Left cardiac atrium (tissue), 4 donors: ENCODE measurements at regions not wholly inside any gene's neighbourhood (a gene's known extent, or its start where the extent isn't known, plus 50 kb on each side); places are given as distances from the start of the nearest gene placed in this dataset.
"Not testable (repeated sequence)": the region's sequence is repeated elsewhere in the genome, so short reads cannot be mapped to it uniquely, and the experiment has no call there.

Source experiments
- ATAC-seq, 2 donors: fragments of 200-7000 bp; cut with Tn5 transposase; one replicate each; pipeline ENCODE4 v1.9.1; 2020; ENCODE audit warnings: mild to moderate bottlenecking in 2 of 2, moderate library complexity in 2 of 2
- DNase-seq: peaks from one replicate; pipeline ENCODE4 v3.0.0-alpha.2; 2020
- intact Hi-C, 2 donors: fragments of 100-400 bp; cut with DNase I; formaldehyde crosslinking; loops; one replicate each; pipeline versions ENCODE4 v1.14.1 to v1.15.1; 2022 to 2023
- donor health status: DM: no; HTN: yes; CAD: no.
- donor health status: DM: no; HTN: yes; CAD: no; lungs with severe emphysema.
- donor health status: DM: yes; HTN: yes; CAD: no.
- donor health status: Dilated cardiomyopathy.

- ATAC-seq = no peak
- no peak for DNase-seq
Observed at GRCh38 chr2:40043641-40044040, 264.6 kb upstream of the THUMPD2 start.

DNA sequence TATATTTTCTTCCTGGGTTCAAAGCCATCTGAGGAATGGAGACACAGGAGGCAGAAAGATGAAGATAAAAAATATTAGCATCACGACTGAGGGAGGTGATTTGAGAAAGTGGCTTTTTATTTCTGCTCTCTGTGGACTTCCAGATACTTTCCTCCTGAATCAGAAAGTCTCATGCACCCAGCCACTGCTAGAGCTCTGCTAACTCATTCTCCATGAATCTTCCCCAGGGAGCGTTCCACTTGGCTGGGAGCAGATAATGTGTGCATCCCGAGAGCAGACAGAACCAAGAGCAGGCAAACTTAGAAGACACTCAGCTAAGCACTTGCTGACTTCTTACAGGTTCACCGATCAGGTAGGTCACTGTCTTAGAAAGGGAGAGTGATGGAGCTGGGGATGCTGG is 264.1 kb upstream of the THUMPD2 start:
- intact Hi-C loops = no loop called here
- no peak for ATAC-seq
- no peak for DNase-seq

More at GRCh38 chr2:40043641-40044040, 264.6 kb upstream of the THUMPD2 start:
- intact Hi-C loops = no loop called here

GRCh38 chr2:40041422-40042382 is 262.6 kb upstream of the THUMPD2 start:
- peak in 1 of 2 donors; percentile 54 for ATAC-seq
- intact Hi-C loops = no loop called here
- DNase-seq = no peak

GRCh38 chr2:40039549-40039948 is 260.5 kb upstream of the THUMPD2 start:
- intact Hi-C loops = no loop called here
- no peak for ATAC-seq
- DNase-seq = no peak

GRCh38 chr2:40038646-40039045 is 259.6 kb upstream of the THUMPD2 start:
- ATAC-seq (no peak), DNase-seq (no peak)
- intact Hi-C loops = no loop called here

DNA sequence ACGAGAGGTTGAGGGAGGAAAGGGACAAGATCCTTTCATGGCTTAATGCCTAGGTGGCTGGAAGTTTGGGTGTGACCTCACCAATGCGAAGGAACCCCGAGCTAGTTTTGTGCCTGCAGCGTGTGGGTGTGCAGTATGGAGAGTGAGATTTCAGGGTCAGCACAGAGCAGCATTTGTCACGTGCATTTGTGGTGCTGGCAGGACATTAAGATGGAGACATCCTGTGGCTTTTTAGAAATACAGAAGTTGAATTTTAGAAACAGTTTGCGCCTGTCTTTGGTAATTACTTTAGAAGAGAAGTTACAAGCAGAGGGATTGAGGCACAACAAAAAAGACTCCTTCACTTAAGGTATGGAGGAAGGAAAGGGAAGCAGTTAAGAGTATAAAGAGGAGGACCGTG is 258.2 kb upstream of the THUMPD2 start:
- DNase-seq (no peak), ATAC-seq (peak in 1 of 2 donors; percentile 57)
- intact Hi-C loops = no loop called here

- DNase-seq (no peak), ATAC-seq (no peak)
- intact Hi-C loops = no loop called here
Observed at GRCh38 chr2:40036241-40036640, 257.2 kb upstream of the THUMPD2 start.

- intact Hi-C loops = no loop called here
- DNase-seq = no peak
- no peak for ATAC-seq
Observed at GRCh38 chr2:40034801-40035200, 255.7 kb upstream of the THUMPD2 start.

DNA sequence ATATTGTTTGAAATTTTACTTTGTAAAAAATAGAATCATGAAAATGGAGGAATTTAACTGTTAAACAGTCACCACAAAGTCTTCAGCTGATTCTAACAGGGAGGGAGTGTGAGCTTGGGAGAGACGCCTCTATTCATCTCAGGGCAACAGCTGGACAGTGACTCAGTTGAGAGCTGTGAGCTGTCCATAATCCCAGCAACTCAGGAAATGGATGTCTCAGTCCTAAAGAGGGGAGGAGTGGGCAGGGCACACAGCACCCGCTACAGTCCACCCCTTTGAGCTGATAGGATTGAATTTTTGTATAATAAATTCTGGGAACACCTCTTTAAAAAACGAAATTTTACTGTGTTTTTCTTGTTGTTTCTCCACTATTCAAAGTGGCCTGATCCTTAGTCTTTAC is 255.1 kb upstream of the THUMPD2 start:
- intact Hi-C loops = no loop called here
- ATAC-seq (no peak), DNase-seq (no peak)

DNA sequence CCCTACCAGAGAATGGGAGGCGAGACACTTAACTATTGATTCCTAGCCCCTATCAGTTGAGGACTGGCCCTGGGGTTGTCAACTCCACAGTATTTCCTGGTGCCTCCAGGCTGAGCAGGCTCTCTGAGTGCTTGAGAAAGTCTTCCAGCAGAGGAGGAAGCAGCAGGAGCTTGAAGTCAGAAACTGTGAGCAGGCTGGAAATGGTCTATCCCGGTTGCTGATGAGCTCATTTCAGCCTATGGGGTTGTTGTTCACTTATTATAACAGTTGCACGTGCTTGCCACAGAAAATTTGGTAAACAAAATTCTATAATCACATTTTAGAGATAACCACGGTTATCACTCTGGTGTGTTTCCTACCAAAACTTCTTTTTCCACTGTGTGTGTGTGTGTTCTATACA is 254.7 kb upstream of the THUMPD2 start:
- ATAC-seq (no peak), DNase-seq (no peak)
- intact Hi-C loops = no loop called here

- no peak for ATAC-seq
- DNase-seq = no peak
- intact Hi-C loops = no loop called here
Observed at GRCh38 chr2:40032650-40033319, 253.7 kb upstream of the THUMPD2 start.

DNA sequence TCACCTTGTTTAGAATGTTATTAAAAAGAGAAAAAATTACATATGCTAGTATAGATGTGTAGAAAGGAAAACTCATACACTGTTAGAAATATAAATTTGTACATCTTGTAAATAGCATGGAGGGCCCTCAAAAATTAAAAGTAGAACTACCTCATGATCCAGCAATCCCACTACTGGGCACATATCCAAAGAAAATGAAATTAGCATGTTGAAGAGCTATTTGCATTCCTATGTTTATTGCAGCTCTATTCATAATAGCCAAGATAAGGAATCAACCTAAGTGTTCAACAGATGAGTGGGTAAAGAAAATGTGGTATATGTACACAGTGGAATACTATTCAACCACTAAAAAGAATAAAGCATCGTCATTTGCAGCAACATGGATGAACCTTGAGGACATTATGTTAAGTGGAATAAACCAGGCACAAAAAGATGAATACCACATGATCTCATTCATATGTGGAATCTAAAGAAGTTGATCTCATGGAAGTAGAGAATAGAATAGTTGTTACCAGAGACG is 251.5 kb upstream of the THUMPD2 start:
- ATAC-seq = no peak
- intact Hi-C loops = no loop called here
- no peak for DNase-seq

GRCh38 chr2:40028792-40029488 is 249.9 kb upstream of the THUMPD2 start:
- DNase-seq (no peak), ATAC-seq (no peak)
- intact Hi-C loops = no loop called here

GRCh38 chr2:40027968-40028367 is 248.9 kb upstream of the THUMPD2 start:
- DNase-seq (no peak), ATAC-seq (no peak)
- intact Hi-C loops = no loop called here

- ATAC-seq, DNase-seq, intact Hi-C loops: not testable (repeated sequence)
Observed at GRCh38 chr2:40025276-40025675, 246.2 kb upstream of the THUMPD2 start.

- ATAC-seq (no peak), DNase-seq (no peak)
- intact Hi-C loops = no loop called here
Observed at GRCh38 chr2:40020997-40021396, 241.9 kb upstream of the THUMPD2 start.

DNA sequence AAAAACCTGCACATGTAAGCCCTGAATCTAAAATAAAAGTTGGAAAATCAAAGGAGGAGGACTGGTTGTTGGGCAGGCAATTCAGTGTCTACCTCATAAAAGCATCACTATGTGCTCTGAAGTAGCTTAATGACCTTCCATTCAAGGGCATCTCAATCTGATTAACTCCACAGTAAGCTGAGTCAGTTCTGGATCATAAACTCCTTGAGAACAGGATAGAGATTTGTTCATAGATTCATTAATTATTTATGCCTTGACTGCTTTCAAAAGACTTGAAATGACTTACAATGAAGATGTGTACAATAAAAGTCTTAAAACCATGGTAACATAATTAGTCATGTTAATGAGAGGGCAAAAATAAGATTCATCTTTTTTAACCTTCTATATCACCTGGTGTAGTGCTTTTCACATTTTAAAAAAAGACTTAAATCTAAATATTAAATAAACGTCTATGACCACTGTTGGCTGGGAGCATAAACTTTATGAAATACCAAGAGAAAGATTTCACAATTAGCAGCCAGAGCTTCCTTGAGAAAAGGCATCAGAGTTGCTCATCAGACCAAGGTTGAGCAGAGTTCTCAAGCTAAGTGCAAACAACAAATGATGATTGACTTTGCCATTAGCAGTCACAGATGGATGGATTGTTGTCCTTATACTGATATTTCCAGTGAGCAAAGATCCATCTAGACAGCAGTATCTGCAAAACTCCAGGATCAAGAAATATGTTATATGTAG is 237.3 kb upstream of the THUMPD2 start:
- intact Hi-C loops = no loop called here
- ATAC-seq (no peak), DNase-seq (no peak)

DNA sequence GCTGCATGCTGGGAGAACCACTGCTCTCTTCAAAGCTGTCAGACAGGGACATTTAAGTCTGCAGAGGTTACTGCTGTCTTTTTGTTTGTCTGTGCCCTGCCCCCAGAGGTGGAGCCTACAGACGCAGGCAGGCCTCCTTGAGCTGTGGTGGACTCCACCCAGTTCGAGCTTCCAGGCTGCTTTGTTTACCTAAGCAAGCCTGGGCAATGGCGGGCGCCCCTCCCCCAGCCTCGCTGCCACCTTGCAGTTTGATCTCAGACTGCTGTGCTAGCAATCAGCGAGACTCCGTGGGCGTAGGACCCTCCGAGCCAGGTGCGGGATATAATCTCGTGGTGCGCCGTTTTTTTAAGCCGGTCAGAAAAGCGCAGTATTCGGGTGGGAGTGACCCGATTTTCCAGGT is 234.9 kb upstream of the THUMPD2 start:
- intact Hi-C loops, ATAC-seq, DNase-seq: not testable (repeated sequence)

DNA sequence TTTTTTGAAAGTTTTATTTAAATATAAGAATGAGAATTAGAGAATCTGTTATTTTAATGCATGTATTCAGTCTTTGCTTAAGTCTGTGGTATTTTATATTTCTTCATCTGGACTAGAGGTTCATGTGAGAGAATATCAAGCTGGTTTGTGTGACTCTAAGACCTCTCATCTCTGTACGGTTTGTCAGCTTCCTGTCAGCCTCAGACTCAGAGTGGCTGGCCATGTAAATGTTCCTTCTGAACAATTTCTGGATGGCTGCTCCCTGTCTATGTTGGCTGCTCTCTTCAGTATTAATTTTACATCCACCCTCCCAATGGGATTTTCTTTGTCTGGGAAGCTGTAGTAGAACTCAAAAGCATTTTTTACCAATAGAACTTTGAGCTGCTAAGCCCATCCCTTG is 225.3 kb upstream of the THUMPD2 start:
- intact Hi-C loops = no loop called here
- DNase-seq (no peak), ATAC-seq (peak in 1 of 2 donors; percentile 19)
